PC-9 (cell line): ENCODE measurements at regions not wholly inside any gene's neighbourhood (a gene's known extent, or its start where the extent isn't known, plus 50 kb on each side); places are given as distances from the start of the nearest gene placed in this dataset.

Experiments used
- BruUV-seq: library from RNA; stranded (reverse); fragments of 400-500 nt; replicated peaks from 2 replicates; lab custom pipeline; 2021; lab: Mats Ljungman, UMichigan
- CTCF ChIA-PET: fragments of 300-600 bp; sonication (Branson Sonifier 250); formaldehyde crosslinking; loops from one replicate; lab custom pipeline; 2022; ENCODE audit warnings: antibody characterized with exemption; lab: Charles Lee
- POLR2A ChIA-PET: fragments of 300-600 bp; sonication (Branson Sonifier 250); formaldehyde crosslinking; loops from one replicate; lab custom pipeline; 2022; ENCODE audit warnings: antibody characterized with exemption; ENCODE audit not compliant: unreplicated experiment; lab: Charles Lee
- DNase-seq, 2 experiments: peaks; one replicate each; pipeline versions ENCODE4 v3.0.0 to v3.0.0-alpha.2; 2015 to 2022; ENCODE audit warnings: mixed read lengths in 1 of 2
- H2AFZ ChIP-seq: fragments of 200-600 bp; sonication (generic); 2 replicates; pipeline ENCODE4 v1.8.1; 2017; ENCODE audit warnings: antibody characterized with exemption
- H3F3A ChIP-seq: fragments of 200-600 bp; sonication (generic); 2 replicates; pipeline ENCODE4 v1.8.1; 2017; ENCODE audit warnings: antibody characterized with exemption, mild to moderate bottlenecking, low read depth; ENCODE audit not compliant: insufficient read depth
- H3K27ac ChIP-seq: fragments of 200-600 bp; sonication (generic); 2 replicates; pipeline ENCODE4 v1.6.1; 2016; ENCODE audit warnings: mixed run types
- H3K27me3 ChIP-seq: fragments of 200-600 bp; sonication (generic); 2 replicates; pipeline ENCODE4 v1.6.1; 2016; ENCODE audit warnings: low read depth, mixed run types; ENCODE audit not compliant: insufficient read depth
- H3K36me3 ChIP-seq: fragments of 200-600 bp; sonication (generic); 2 replicates; pipeline ENCODE4 v1.6.1; 2016; ENCODE audit warnings: low read depth, mixed run types
- H3K4me1 ChIP-seq: fragments of 200-600 bp; sonication (generic); replicated peaks from 2 replicates; pipeline ENCODE4 v1.6.1; 2016; ENCODE audit warnings: mixed run types; ENCODE audit not compliant: insufficient read depth
- H3K4me2 ChIP-seq: fragments of 200-600 bp; sonication (generic); 2 replicates; pipeline ENCODE4 v1.6.1; 2017; ENCODE audit warnings: mixed run types
- H3K4me3 ChIP-seq: fragments of 200-600 bp; sonication (generic); 2 replicates; pipeline ENCODE4 v1.6.1; 2016; ENCODE audit warnings: mixed run types
- H3K79me2 ChIP-seq: fragments of 200-600 bp; sonication (generic); 2 replicates; pipeline ENCODE4 v1.6.1; 2017; ENCODE audit warnings: low read depth, mixed run types
- H3K9me2 ChIP-seq: fragments of 200-600 bp; sonication (generic); 2 replicates; pipeline ENCODE4 v1.8.1; 2017; ENCODE audit warnings: mild to moderate bottlenecking; ENCODE audit not compliant: insufficient read depth
- H3K9me3 ChIP-seq: fragments of 200-600 bp; sonication (generic); 2 replicates; pipeline ENCODE4 v1.8.1; 2016; ENCODE audit warnings: low read depth; ENCODE audit not compliant: insufficient read depth
- H4K20me1 ChIP-seq: fragments of 200-600 bp; sonication (generic); 2 replicates; pipeline ENCODE4 v1.8.1; 2017; ENCODE audit not compliant: insufficient read depth
- CTCF ChIP-seq: fragments of 200-600 bp; sonication (generic); conservative IDR thresholded peaks from 2 replicates; pipeline ENCODE4 v1.6.1; 2017; ENCODE audit warnings: mixed run types, antibody characterized with exemption, mild to moderate bottlenecking, moderate library complexity
- EZH2 ChIP-seq: fragments of 200-600 bp; sonication (generic); IDR thresholded peaks from 2 replicates; pipeline ENCODE4 v1.8.0; 2017; ENCODE audit warnings: antibody characterized with exemption, low read depth
- intact Hi-C: fragments of 100-400 bp; cut with micrococcal nuclease; formaldehyde crosslinking; loops from one replicate; pipeline ENCODE4 v1.10.0; 2022; ENCODE audit not compliant: unreplicated experiment

- no peak overlapping the region for H2AFZ ChIP-seq
- no peak overlapping the region for H3K4me2 ChIP-seq
- TF ChIP-seq CTCF: no peak
- TF ChIP-seq EZH2: no peak
- H3K36me3 ChIP-seq: no peaks in the 10 kb centered on the region
- peaks cover 44% of the 10 kb centered on the region for H3K27me3 ChIP-seq
- H3K4me1 ChIP-seq: no peaks in the 10 kb centered on the region
- ChIA-PET CTCF (no interaction called here), POLR2A (no interaction called here)
- no peak for DNase-seq
- no peak overlapping the region for H3K4me3 ChIP-seq
- H3K27ac ChIP-seq: no peak overlapping the region
- no TSS peak for BruUV-seq
- no peaks in the 10 kb centered on the region for H3K79me2 ChIP-seq
- no peaks in the 10 kb centered on the region for H3K9me2 ChIP-seq
- no peaks in the 10 kb centered on the region for H4K20me1 ChIP-seq
- no peaks in the 10 kb centered on the region for H3F3A ChIP-seq
- H3K9me3 ChIP-seq: no peaks in the 10 kb centered on the region
- intact Hi-C loops: no loop called here
Measured at GRCh38 chr16:5863071-5863606, 765.5 kb upstream of the EEF2KMT start.

- no peak overlapping the region for H3K27ac ChIP-seq
- no peak overlapping the region for H2AFZ ChIP-seq
- peaks cover 35% of the 10 kb centered on the region for H3K27me3 ChIP-seq
- no peaks in the 10 kb centered on the region for H3K4me1 ChIP-seq
- H3K9me2 ChIP-seq: no peaks in the 10 kb centered on the region
- H3K9me3 ChIP-seq: no peaks in the 10 kb centered on the region
- ChIA-PET POLR2A (no interaction called here), CTCF (no interaction called here)
- H3K79me2 ChIP-seq: no peaks in the 10 kb centered on the region
- no peaks in the 10 kb centered on the region for H3K36me3 ChIP-seq
- H3K4me3 ChIP-seq: no peak overlapping the region
- no peaks in the 10 kb centered on the region for H3F3A ChIP-seq
- no peak for TF ChIP-seq CTCF
- no peak for TF ChIP-seq EZH2
- intact Hi-C loops: no loop called here
- no peak for DNase-seq
- no TSS peak for BruUV-seq
- H4K20me1 ChIP-seq: no peaks in the 10 kb centered on the region
- no peak overlapping the region for H3K4me2 ChIP-seq
Measured at GRCh38 chr16:5862103-5862840, 764.7 kb upstream of the EEF2KMT start.

- CTCF ChIA-PET: no interaction called here
- Histone ChIP-seq H3F3A (no peaks in the 10 kb centered on the region), H3K79me2 (no peaks in the 10 kb centered on the region), H2AFZ (no peak overlapping the region), H3K4me1 (no peaks in the 10 kb centered on the region), H3K36me3 (no peaks in the 10 kb centered on the region), H3K4me2 (no peak overlapping the region), H3K9me2 (no peaks in the 10 kb centered on the region), H3K27me3 (peaks cover 25% of the 10 kb centered on the region), H4K20me1 (no peaks in the 10 kb centered on the region), H3K4me3 (no peak overlapping the region), H3K27ac (no peak overlapping the region), H3K9me3 (no peaks in the 10 kb centered on the region)
- no TSS peak for BruUV-seq
- intact Hi-C loops: no loop called here
- POLR2A ChIA-PET: no interaction called here
- TF ChIP-seq EZH2 (no peak), CTCF (no peak)
- DNase-seq: no peak
Measured at GRCh38 chr16:5861241-5861640, 763.6 kb upstream of the EEF2KMT start.
